ENCODE measurements at regions not wholly inside any gene's neighbourhood (a gene's known extent, or its start where the extent isn't known, plus 50 kb on each side); places are given as distances from the start of the nearest gene placed in this dataset.

GRCh38 chr13:44651209-44651608 lies 75.1 kb upstream of the TSC22D1 start (continued):
- TF ChIP-seq KDM5A (IDR thresholded peaks at IDR 0.05; ENCODE audit: low read length) (no peak), TBP (IDR thresholded peaks at IDR 0.05; ENCODE audit: low read depth, low read length) (no peak), ZNF274 (IDR thresholded peaks at IDR 0.05; ENCODE audit: borderline replicate concordance, extremely low read depth, low read length) (no peak), SAP30 (IDR thresholded peaks at IDR 0.05; ENCODE audit: insufficient read depth, insufficient replicate concordance, low read length) (no peak)
